Activated naive CD4-positive, alpha-beta T cell treated with anti-CD3 and anti-CD28 coated beads for 36 hours (primary cell): ENCODE measurements at regions not wholly inside any gene's neighbourhood (a gene's known extent, or its start where the extent isn't known, plus 50 kb on each side); places are given as distances from the start of the nearest gene placed in this dataset.

Experiments used
- CTCF ChIA-PET: fragments of 350-600 bp; sonication (Branson Sonifier 250); formaldehyde crosslinking; loops from one replicate; lab custom pipeline; 2021; ENCODE audit warnings: antibody characterized with exemption; lab: Charles Lee
- DNase-seq: peaks from one replicate; pipeline ENCODE4 v3.0.0-alpha.2; 2020
- H3K27ac Mint-ChIP-seq: one replicate; pipeline ENCODE4 v1.8.0; 2021; ENCODE audit warnings: mild to moderate bottlenecking, mixed read lengths
- H3K27me3 Mint-ChIP-seq: one replicate; pipeline ENCODE4 v1.8.0; 2021; ENCODE audit warnings: low read depth, mixed read lengths
- H3K36me3 Mint-ChIP-seq: one replicate; pipeline ENCODE4 v1.8.0; 2021; ENCODE audit warnings: low read depth, mixed read lengths
- H3K4me1 Mint-ChIP-seq: one replicate; pipeline ENCODE4 v1.8.0; 2021; ENCODE audit warnings: low read depth, mixed read lengths
- H3K4me3 Mint-ChIP-seq: one replicate; pipeline ENCODE4 v1.8.0; 2021; ENCODE audit warnings: mild to moderate bottlenecking, moderate library complexity, mixed read lengths
- H3K9me3 Mint-ChIP-seq: one replicate; pipeline ENCODE4 v1.8.0; 2021; ENCODE audit warnings: mixed read lengths
- intact Hi-C: fragments of 100-400 bp; cut with micrococcal nuclease; formaldehyde crosslinking; loops from one replicate; pipeline ENCODE4 v1.15.1; 2023

DNA sequence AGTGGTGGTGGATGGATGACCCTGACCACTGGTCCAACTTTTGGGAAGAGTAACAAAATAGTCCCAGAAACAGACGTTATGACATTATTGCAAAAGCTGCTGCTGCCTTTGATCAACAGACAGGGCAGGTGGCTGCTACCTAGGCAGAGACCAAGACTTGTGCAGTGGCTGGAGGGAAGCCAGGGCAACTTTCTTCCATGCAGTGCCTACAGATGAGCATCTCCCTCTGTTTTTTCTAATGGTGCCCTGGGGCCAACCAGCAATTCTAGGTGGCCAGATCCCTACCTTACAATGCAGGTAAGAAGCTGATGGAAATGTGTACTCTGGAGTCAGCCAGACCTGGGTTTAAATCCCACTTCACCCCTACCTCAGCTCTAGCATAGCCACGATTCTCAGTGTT is 283.1 kb upstream of the POU3F1 start:
- Mint-ChIP-seq H3K36me3 (no peaks in the 10 kb centered on the region), H3K27ac (no peak overlapping the region), H3K9me3 (no peaks in the 10 kb centered on the region), H3K4me3 (no peak overlapping the region), H3K27me3 (peaks cover 12% of the 10 kb centered on the region), H3K4me1 (peaks cover under 1% of the 10 kb centered on the region)
- CTCF ChIA-PET = no interaction called here
- intact Hi-C loops = no loop called here
- no peak for DNase-seq

GRCh38 chr1:38328278-38329035 is 281.9 kb upstream of the POU3F1 start:
- Mint-ChIP-seq H3K4me1 (no peaks in the 10 kb centered on the region), H3K27ac (no peak overlapping the region)
- DNase-seq = no peak

DNA sequence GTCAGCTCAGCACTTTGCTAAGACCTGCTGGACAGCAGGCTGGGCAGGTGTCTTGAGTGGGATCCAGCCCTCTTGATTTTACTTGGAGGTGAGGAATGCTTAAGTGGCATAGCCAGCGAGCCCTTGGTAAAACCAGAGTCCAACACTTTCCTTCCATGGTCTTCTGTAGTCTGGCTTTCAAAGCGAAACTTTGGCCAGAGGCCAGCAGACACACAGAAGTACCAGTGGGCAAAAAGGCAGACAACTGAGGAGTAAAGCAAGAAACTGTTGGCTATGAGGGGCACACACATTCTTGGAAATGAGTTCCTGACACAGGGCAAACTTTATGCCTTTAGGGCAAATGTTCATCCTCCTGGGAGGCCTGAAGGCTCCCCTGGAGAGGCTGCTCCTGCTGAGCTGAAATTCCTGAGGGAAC is 281.0 kb upstream of the POU3F1 start:
- Mint-ChIP-seq H3K9me3 (no peaks in the 10 kb centered on the region), H3K36me3 (no peaks in the 10 kb centered on the region), H3K27ac (no peak overlapping the region), H3K27me3 (peaks cover 26% of the 10 kb centered on the region), H3K4me3 (no peak overlapping the region), H3K4me1 (no peaks in the 10 kb centered on the region)
- intact Hi-C loops = no loop called here
- no peak for DNase-seq
- CTCF ChIA-PET = no interaction called here

More at GRCh38 chr1:38328278-38329035, 281.9 kb upstream of the POU3F1 start:
- intact Hi-C loops = no loop called here
- no peaks in the 10 kb centered on the region for H3K9me3 Mint-ChIP-seq
- no peak overlapping the region for H3K4me3 Mint-ChIP-seq
- H3K36me3 Mint-ChIP-seq = no peaks in the 10 kb centered on the region
- H3K27me3 Mint-ChIP-seq = peaks cover 19% of the 10 kb centered on the region
- CTCF ChIA-PET = no interaction called here

DNA sequence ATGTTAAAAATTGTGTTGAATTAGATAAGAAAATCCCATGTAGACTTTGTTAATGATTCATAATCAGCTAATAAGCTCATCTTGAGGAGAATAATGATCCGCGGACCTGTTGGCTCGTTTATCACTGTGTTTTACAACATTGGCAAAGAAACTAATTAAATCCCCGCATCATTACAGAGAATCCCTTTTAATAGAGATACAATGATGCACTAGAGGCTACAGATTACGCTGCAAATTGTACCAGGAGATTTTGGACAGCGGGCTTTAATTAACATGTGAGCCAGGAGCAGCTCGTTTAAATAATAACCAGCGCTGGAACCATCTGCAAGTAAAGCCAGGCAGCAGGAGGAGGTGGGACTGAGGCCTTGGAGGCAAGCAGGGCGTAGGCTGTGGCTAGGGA is 280.3 kb upstream of the POU3F1 start:
- H3K27ac Mint-ChIP-seq = no peak overlapping the region
- CTCF ChIA-PET = interaction anchor here (0.6 kb wide), 1 partner anchor 754 kb away, joined by 4 read pairs; no protein-coding TSS in a partner anchor
- H3K4me1 Mint-ChIP-seq = no peaks in the 10 kb centered on the region
- DNase-seq = no peak
- H3K9me3 Mint-ChIP-seq = no peaks in the 10 kb centered on the region
- H3K27me3 Mint-ChIP-seq = peaks cover 29% of the 10 kb centered on the region
- H3K4me3 Mint-ChIP-seq = no peak overlapping the region
- H3K36me3 Mint-ChIP-seq = no peaks in the 10 kb centered on the region
- intact Hi-C loops = no loop called here

- Mint-ChIP-seq H3K4me1 (no peaks in the 10 kb centered on the region), H3K9me3 (no peaks in the 10 kb centered on the region), H3K4me3 (no peak overlapping the region), H3K36me3 (no peaks in the 10 kb centered on the region), H3K27ac (no peak overlapping the region), H3K27me3 (peaks cover 30% of the 10 kb centered on the region)
- DNase-seq = no peak
- intact Hi-C loops = no loop called here
- CTCF ChIA-PET = no interaction called here
These were observed 279.5 kb upstream of the POU3F1 start for GRCh38 chr1:38326135-38326534.

DNA sequence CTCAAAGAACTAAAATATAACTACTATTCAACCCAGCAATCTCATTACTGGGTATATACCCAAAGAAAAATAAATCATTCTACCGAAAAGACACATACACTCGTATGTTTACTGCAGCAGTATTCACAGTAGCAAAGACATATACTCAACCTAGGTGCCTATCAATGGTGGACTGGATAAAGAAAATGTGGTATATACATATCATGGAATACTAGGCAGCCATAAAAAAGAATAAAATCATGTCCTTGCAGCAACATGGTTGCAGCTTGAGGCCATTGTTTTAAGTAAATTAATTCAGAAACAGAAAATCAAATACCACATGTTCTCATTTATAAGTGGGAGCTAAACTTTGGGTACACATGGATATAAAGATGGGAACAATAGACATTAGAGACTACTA is 266.2 kb upstream of the POU3F1 start:
- no peaks in the 10 kb centered on the region for H3K36me3 Mint-ChIP-seq
- DNase-seq = no peak
- CTCF ChIA-PET = no interaction called here
- no peaks in the 10 kb centered on the region for H3K4me1 Mint-ChIP-seq
- no peak overlapping the region for H3K4me3 Mint-ChIP-seq
- H3K9me3 Mint-ChIP-seq = no peaks in the 10 kb centered on the region
- no peak overlapping the region for H3K27ac Mint-ChIP-seq
- H3K27me3 Mint-ChIP-seq = peaks cover 26% of the 10 kb centered on the region
- intact Hi-C loops = no loop called here

GRCh38 chr1:38310079-38310478 is 263.5 kb upstream of the POU3F1 start:
- Mint-ChIP-seq H3K36me3 (no peaks in the 10 kb centered on the region), H3K4me1 (no peaks in the 10 kb centered on the region), H3K9me3 (no peaks in the 10 kb centered on the region), H3K27ac (no peak overlapping the region), H3K4me3 (no peak overlapping the region), H3K27me3 (peaks cover 19% of the 10 kb centered on the region)
- CTCF ChIA-PET = interaction anchor here (0.6 kb wide), 1 partner anchor 66 kb away, joined by 3 read pairs; no protein-coding TSS in a partner anchor
- intact Hi-C loops = no loop called here
- no peak for DNase-seq

DNA sequence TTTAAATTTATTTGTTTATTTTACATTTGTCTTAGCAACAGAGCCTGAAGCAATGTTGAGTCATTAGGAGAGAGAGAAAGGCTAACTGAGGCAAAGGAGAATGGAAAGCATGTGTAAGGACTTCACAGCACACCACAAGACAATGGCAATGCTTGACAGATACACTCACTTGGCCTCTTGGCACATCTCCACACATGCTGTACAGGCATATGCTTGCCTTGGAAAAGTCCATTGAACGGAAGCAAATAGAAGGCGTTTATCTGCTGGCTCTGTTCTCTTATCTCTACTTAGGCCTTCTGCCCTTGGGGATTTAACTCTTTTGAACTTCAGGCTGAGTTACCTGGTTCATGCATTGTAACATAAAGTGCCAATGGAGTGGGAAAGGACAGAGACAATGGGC is 262.2 kb upstream of the POU3F1 start:
- intact Hi-C loops = no loop called here
- Mint-ChIP-seq H3K27me3 (peaks cover 28% of the 10 kb centered on the region), H3K9me3 (no peaks in the 10 kb centered on the region), H3K4me1 (no peaks in the 10 kb centered on the region), H3K27ac (no peak overlapping the region), H3K4me3 (no peak overlapping the region), H3K36me3 (no peaks in the 10 kb centered on the region)
- CTCF ChIA-PET = no interaction called here
- DNase-seq = no peak

DNA sequence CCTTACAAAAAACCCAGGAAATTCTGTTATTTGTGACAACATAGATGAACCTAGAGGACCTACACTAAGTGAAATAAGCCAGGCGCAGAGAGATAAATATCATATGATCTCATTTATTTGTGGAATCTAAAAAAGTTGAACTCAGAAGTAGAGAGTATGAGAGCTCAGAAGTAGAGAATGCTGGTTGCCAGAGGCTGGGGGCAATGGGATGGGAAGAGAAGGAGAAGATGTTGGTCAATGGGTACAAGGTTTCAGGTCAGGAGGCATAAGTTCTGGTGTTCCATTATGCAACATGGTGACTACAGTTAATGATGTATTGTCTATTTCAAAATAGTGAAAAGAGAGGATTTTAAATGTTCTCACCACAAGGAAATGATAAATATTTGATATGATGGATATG is 259.1 kb upstream of the POU3F1 start:
- Mint-ChIP-seq H3K36me3 (no peaks in the 10 kb centered on the region), H3K27ac (no peak overlapping the region), H3K4me3 (no peak overlapping the region), H3K9me3 (no peaks in the 10 kb centered on the region), H3K27me3 (peaks cover 26% of the 10 kb centered on the region), H3K4me1 (no peaks in the 10 kb centered on the region)
- intact Hi-C loops = no loop called here
- CTCF ChIA-PET = no interaction called here
- DNase-seq = no peak

DNA sequence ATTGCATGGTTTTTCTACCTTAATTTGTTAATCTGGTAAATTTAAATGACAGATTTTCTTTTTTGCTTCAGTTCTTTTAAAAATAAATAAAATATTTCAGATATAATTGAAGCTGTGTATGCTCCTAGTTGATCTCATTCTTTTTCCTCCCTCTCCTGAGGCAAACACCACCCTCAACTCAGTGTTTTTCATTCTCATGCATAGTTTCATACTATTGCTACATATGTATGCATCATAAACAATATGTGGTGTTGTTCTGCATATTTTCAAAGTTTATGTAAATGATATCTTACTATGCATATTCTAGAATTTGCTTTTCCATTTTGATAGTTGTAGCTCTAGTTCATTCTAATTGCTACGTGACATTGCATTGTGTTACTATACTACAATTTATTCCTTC is 257.2 kb upstream of the POU3F1 start:
- CTCF ChIA-PET = interaction anchor here (0.7 to 1.2 kb wide), 2 partner anchors 154 to 490 kb away, joined by 3 to 4 read pairs; no protein-coding TSS in a partner anchor
- H3K27me3 Mint-ChIP-seq = peaks cover 21% of the 10 kb centered on the region
- intact Hi-C loops = no loop called here
- DNase-seq = no peak
- H3K36me3 Mint-ChIP-seq = no peaks in the 10 kb centered on the region
- no peaks in the 10 kb centered on the region for H3K4me1 Mint-ChIP-seq
- no peak overlapping the region for H3K27ac Mint-ChIP-seq
- no peak overlapping the region for H3K4me3 Mint-ChIP-seq
- no peaks in the 10 kb centered on the region for H3K9me3 Mint-ChIP-seq

GRCh38 chr1:38301040-38301439 is 254.4 kb upstream of the POU3F1 start:
- intact Hi-C loops = no loop called here
- CTCF ChIA-PET = no interaction called here
- H3K4me1 Mint-ChIP-seq = no peaks in the 10 kb centered on the region

GRCh38 chr1:38300616-38301015 is 254.0 kb upstream of the POU3F1 start:
- Mint-ChIP-seq H3K9me3 (no peaks in the 10 kb centered on the region), H3K27ac (no peak overlapping the region), H3K4me3 (no peak overlapping the region), H3K27me3 (peaks cover 31% of the 10 kb centered on the region), H3K36me3 (no peaks in the 10 kb centered on the region), H3K4me1 (no peaks in the 10 kb centered on the region)
- intact Hi-C loops = no loop called here
- DNase-seq = no peak
- CTCF ChIA-PET = no interaction called here

More at GRCh38 chr1:38301040-38301439, 254.4 kb upstream of the POU3F1 start:
- Mint-ChIP-seq H3K27me3 (peaks cover 31% of the 10 kb centered on the region), H3K36me3 (no peaks in the 10 kb centered on the region), H3K4me3 (no peak overlapping the region), H3K9me3 (no peaks in the 10 kb centered on the region), H3K27ac (no peak overlapping the region)
- no peak for DNase-seq

DNA sequence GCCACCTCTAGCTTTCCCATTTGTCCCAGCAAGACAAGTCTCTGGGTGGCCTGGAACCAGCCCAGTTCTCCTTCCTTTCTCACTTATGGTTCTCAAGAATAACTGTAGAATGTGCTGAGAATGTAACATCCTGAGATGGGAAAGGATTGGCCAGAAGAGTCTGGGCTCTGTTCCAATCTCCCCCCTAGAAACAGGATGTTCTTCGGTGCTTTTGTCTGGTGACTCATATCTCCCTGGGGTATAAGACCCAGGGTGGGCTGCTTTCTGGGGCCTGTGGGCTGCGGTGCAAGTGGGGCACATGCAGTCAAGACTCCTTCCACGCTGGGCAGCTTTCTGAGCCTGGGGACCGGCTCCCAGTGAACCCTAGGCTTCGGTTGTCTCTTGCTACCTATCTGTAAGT is 251.2 kb upstream of the POU3F1 start:
- intact Hi-C loops = no loop called here
- no peaks in the 10 kb centered on the region for H3K9me3 Mint-ChIP-seq
- CTCF ChIA-PET = no interaction called here
- peaks cover 1% of the 10 kb centered on the region for H3K4me1 Mint-ChIP-seq
- H3K27ac Mint-ChIP-seq = no peak overlapping the region
- DNase-seq = no peak
- H3K36me3 Mint-ChIP-seq = no peaks in the 10 kb centered on the region
- no peak overlapping the region for H3K4me3 Mint-ChIP-seq
- peaks cover 34% of the 10 kb centered on the region for H3K27me3 Mint-ChIP-seq
